Nephron progenitor cell (in vitro differentiated cells): ENCODE measurements at regions not wholly inside any gene's neighbourhood (a gene's known extent, or its start where the extent isn't known, plus 50 kb on each side); places are given as distances from the start of the nearest gene placed in this dataset.
"Not testable (repeated sequence)": the region's sequence is repeated elsewhere in the genome, so short reads cannot be mapped to it uniquely, and the experiment has no call there.

Experiments
- DNase-seq: peaks from one replicate; pipeline ENCODE4 v3.0.0; 2021
- H3K27ac Mint-ChIP-seq: 2 replicates; pipeline ENCODE4 v1.8.0; 2021; ENCODE audit warnings: mild to moderate bottlenecking, moderate library complexity, mixed read lengths
- H3K27me3 Mint-ChIP-seq: 2 replicates; pipeline ENCODE4 v1.8.0; 2021; ENCODE audit warnings: mild to moderate bottlenecking, low read depth, mixed read lengths; ENCODE audit not compliant: poor library complexity
- H3K36me3 Mint-ChIP-seq: 2 replicates; pipeline ENCODE4 v1.8.0; 2021; ENCODE audit warnings: low read depth, mixed read lengths
- H3K4me1 Mint-ChIP-seq: 2 replicates; pipeline ENCODE4 v1.8.0; 2021; ENCODE audit warnings: mixed read lengths
- H3K4me3 Mint-ChIP-seq: 2 replicates; pipeline ENCODE4 v1.8.0; 2021; ENCODE audit warnings: mild to moderate bottlenecking, moderate library complexity, mixed read lengths
- H3K9me3 Mint-ChIP-seq: 2 replicates; pipeline ENCODE4 v1.8.0; 2021; ENCODE audit warnings: mild to moderate bottlenecking, moderate library complexity, mixed read lengths
- CTCF ChIP-seq: fragments of 200-600 bp; sonication (generic); IDR thresholded peaks from 2 replicates; pipeline ENCODE4 v1.5.0; 2021; ENCODE audit warnings: antibody characterized with exemption

GRCh38 chr2:55802067-55802466 is 108.4 kb upstream of the PNPT1 start:
- Mint-ChIP-seq H3K27me3 (peaks cover 3% of the 10 kb centered on the region), H3K9me3 (peaks cover 6% of the 10 kb centered on the region), H3K36me3 (no peaks in the 10 kb centered on the region), H3K4me1 (peaks cover 48% of the 10 kb centered on the region), H3K4me3 (no peak overlapping the region), H3K27ac (no peak overlapping the region)
- no peak for DNase-seq
- TF ChIP-seq CTCF: no peak

GRCh38 chr2:55801436-55801835 is 107.8 kb upstream of the PNPT1 start:
- H3K4me1 Mint-ChIP-seq: peaks cover 48% of the 10 kb centered on the region
- H3K9me3 Mint-ChIP-seq: peaks cover 12% of the 10 kb centered on the region
- no peaks in the 10 kb centered on the region for H3K36me3 Mint-ChIP-seq
- no peak for DNase-seq
- H3K4me3 Mint-ChIP-seq: no peak overlapping the region
- H3K27ac Mint-ChIP-seq: peak overlapping the region; percentile 10
- H3K27me3 Mint-ChIP-seq: peaks cover 3% of the 10 kb centered on the region
- no peak for TF ChIP-seq CTCF

- H3K4me3 Mint-ChIP-seq, H3K27ac Mint-ChIP-seq, DNase-seq, H3K36me3 Mint-ChIP-seq, H3K27me3 Mint-ChIP-seq: not testable (repeated sequence)
- H3K4me1 Mint-ChIP-seq: peaks cover 35% of the 10 kb centered on the region
- H3K9me3 Mint-ChIP-seq: peaks cover 25% of the 10 kb centered on the region
These were observed 106.0 kb upstream of the PNPT1 start for GRCh38 chr2:55799624-55800023.

GRCh38 chr2:55796121-55796520 is 102.5 kb upstream of the PNPT1 start:
- Mint-ChIP-seq H3K36me3 (peaks cover 12% of the 10 kb centered on the region), H3K27me3 (no peaks in the 10 kb centered on the region), H3K9me3 (peaks cover 43% of the 10 kb centered on the region), H3K4me1 (peaks cover 7% of the 10 kb centered on the region), H3K27ac (no peak overlapping the region), H3K4me3 (no peak overlapping the region)
- no peak for TF ChIP-seq CTCF
- DNase-seq: no peak

GRCh38 chr2:55793602-55794001 is 100.0 kb upstream of the PNPT1 start:
- not testable (repeated sequence) for H3K27ac Mint-ChIP-seq, H3K4me1 Mint-ChIP-seq, H3K27me3 Mint-ChIP-seq, DNase-seq, H3K4me3 Mint-ChIP-seq
- peaks cover 52% of the 10 kb centered on the region for H3K9me3 Mint-ChIP-seq
- peaks cover 12% of the 10 kb centered on the region for H3K36me3 Mint-ChIP-seq

GRCh38 chr2:55786280-55786679 is 92.6 kb upstream of the PNPT1 start:
- Mint-ChIP-seq H3K27me3 (peaks cover 4% of the 10 kb centered on the region), H3K4me1 (no peaks in the 10 kb centered on the region), H3K4me3 (no peak overlapping the region), H3K27ac (no peak overlapping the region), H3K9me3 (peaks cover 8% of the 10 kb centered on the region), H3K36me3 (no peaks in the 10 kb centered on the region)
- TF ChIP-seq CTCF: no peak
- DNase-seq: no peak

- not testable (repeated sequence) for H3K9me3 Mint-ChIP-seq, H3K4me1 Mint-ChIP-seq, H3K27ac Mint-ChIP-seq, DNase-seq, H3K36me3 Mint-ChIP-seq, H3K4me3 Mint-ChIP-seq, H3K27me3 Mint-ChIP-seq
These were observed 90.1 kb upstream of the PNPT1 start for GRCh38 chr2:55783751-55784150.
